Tibial artery (tissue), 4 donors: ENCODE measurements at regions not wholly inside any gene's neighbourhood (a gene's known extent, or its start where the extent isn't known, plus 50 kb on each side); places are given as distances from the start of the nearest gene placed in this dataset.
A peak's percentile ranks its signal among the peaks of the same experiment; 100 is the strongest.
"Not testable (repeated sequence)": the region's sequence is repeated elsewhere in the genome, so short reads cannot be mapped to it uniquely, and the experiment has no call there.

Experiments used
- DNase-seq, 2 donors: peaks; one replicate each; pipeline ENCODE4 v3.0.0-alpha.2; 2019
- H3K27ac ChIP-seq, 2 donors: fragments of 200-600 bp; sonication (generic) in 1 of 2; 1 replicate in 1 of 2; 2 replicates in 1 of 2; pipeline ENCODE4 v1.5.1; 2018 to 2019; ENCODE audit warnings: mild to moderate bottlenecking in 1 of 2
- H3K27me3 ChIP-seq, 2 donors: fragments of 200-600 bp; sonication (generic) in 1 of 2; one replicate each; pipeline versions ENCODE4 v1.5.1 to v1.6.0; 2016 to 2019
- H3K36me3 ChIP-seq, 3 donors: fragments of 200-600 bp; sonication (generic) in 2 of 3; one replicate each; pipeline ENCODE4 v1.5.1; 2016 to 2019; ENCODE audit warnings: mild to moderate bottlenecking in 2 of 3
- H3K4me1 ChIP-seq, 4 donors: fragments of 200-600 bp; sonication (generic) in 2 of 4; 1 replicate in 3 of 4; 2 replicates in 1 of 4; pipeline ENCODE4 v1.5.1; 2016 to 2019
- H3K4me3 ChIP-seq, 2 donors: fragments of 200-600 bp; sonication (generic) in 1 of 2; 1 replicate in 1 of 2; 2 replicates in 1 of 2; pipeline ENCODE4 v1.5.1; 2018 to 2019; ENCODE audit warnings: mild to moderate bottlenecking in 2 of 2
- H3K9me3 ChIP-seq, 3 donors: fragments of 200-600 bp; sonication (generic) in 1 of 3; one replicate each; pipeline ENCODE4 v1.5.1; 2016 to 2019
- intact Hi-C: fragments of 100-400 bp; cut with DNase I; formaldehyde crosslinking; loops from one replicate; pipeline ENCODE4 v1.15.0; 2023; ENCODE audit warnings: low total_unique reads
- TF ChIP-seq, protein P1 (sequence below), 2 experiments: fragments of 200-600 bp in 1 of 2; fragments of 450-650 bp in 1 of 2; IDR thresholded peaks; one replicate each; pipeline ENCODE4 v1.5.1; 2017 to 2019; ENCODE audit warnings: antibody characterized with exemption in 2 of 2, mild to moderate bottlenecking in 1 of 2, moderate library complexity in 1 of 2

DNA sequence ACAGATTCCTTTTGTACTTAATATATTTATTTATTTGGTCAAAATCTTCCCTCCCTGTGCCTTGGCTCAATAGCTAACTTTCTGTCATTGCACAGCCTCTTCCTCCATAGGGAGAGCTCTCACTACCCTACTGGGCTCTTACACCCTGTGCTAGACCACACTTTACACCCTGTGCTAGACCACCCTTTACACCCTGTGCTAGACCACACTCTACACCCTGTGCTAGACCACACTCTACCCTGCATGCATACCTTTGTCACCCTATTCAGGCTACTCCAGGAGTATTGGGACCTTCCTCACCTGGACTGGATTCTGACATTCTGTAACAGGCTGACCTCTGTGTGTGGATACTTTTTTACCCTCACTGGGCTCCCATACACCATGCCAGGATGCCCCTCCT is 298.5 kb upstream of the TPK1 start:
- no peak overlapping the region for H3K27ac ChIP-seq
- no peaks in the 10 kb centered on the region for H3K36me3 ChIP-seq
- intact Hi-C loops, result no loop called here
- no peaks in the 10 kb centered on the region for H3K9me3 ChIP-seq
- DNase-seq, result no peak
- no peaks in the 10 kb centered on the region for H3K27me3 ChIP-seq
- TF ChIP-seq, protein P1, sequence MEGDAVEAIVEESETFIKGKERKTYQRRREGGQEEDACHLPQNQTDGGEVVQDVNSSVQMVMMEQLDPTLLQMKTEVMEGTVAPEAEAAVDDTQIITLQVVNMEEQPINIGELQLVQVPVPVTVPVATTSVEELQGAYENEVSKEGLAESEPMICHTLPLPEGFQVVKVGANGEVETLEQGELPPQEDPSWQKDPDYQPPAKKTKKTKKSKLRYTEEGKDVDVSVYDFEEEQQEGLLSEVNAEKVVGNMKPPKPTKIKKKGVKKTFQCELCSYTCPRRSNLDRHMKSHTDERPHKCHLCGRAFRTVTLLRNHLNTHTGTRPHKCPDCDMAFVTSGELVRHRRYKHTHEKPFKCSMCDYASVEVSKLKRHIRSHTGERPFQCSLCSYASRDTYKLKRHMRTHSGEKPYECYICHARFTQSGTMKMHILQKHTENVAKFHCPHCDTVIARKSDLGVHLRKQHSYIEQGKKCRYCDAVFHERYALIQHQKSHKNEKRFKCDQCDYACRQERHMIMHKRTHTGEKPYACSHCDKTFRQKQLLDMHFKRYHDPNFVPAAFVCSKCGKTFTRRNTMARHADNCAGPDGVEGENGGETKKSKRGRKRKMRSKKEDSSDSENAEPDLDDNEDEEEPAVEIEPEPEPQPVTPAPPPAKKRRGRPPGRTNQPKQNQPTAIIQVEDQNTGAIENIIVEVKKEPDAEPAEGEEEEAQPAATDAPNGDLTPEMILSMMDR (IDR thresholded peaks at IDR 0.05), result no peak
- no peak overlapping the region for H3K4me3 ChIP-seq
- no peaks in the 10 kb centered on the region for H3K4me1 ChIP-seq

DNA sequence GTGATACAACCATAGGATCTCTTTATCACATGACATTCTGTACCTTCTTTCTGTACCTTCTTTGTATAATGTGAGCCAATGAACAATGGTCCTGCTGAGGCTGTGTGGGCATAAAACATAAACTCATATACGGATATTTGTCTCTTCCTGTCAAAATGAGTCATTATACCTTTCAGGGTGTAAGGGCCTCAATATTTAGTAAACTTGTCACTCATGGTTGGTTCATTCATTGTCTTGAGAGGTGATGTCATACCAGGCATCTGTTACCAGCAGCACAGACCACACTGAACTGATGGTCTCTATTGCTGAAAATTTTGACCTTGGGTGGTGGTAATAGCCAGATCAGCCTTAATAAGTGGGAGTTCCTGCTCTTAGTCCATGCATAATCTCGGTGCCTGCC is 287.6 kb upstream of the TPK1 start:
- TF ChIP-seq, protein P1 (IDR thresholded peaks at IDR 0.05), result no peak
- Histone ChIP-seq H3K9me3 (no peaks in the 10 kb centered on the region), H3K4me1 (no peaks in the 10 kb centered on the region), H3K27ac (no peak overlapping the region), H3K4me3 (no peak overlapping the region), H3K27me3 (no peaks in the 10 kb centered on the region), H3K36me3 (no peaks in the 10 kb centered on the region)
- no peak for DNase-seq
- intact Hi-C loops, result no loop called here

DNA sequence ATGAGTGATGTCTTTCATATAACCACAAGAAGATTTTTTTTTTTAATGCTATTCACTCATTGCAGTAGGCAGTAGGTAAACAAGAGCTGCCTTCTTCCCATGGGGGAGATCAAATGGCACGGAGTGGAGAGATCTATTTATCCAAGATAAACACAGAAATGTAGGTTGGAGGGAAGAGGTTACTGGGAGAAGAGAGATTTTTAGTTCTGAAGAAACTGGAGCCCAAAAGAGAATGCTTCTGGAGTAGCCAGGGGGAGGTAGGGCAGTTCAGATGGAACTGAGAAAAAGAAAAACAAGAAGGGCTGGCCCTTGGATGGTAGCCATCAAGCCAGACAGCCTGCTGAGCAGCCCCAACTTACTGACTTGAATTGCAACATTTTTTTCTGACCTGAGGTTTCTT is 270.1 kb upstream of the TPK1 start:
- peaks cover 0 to 3% (median 0%) of the 10 kb centered on the region in 4 donors for H3K4me1 ChIP-seq

DNA sequence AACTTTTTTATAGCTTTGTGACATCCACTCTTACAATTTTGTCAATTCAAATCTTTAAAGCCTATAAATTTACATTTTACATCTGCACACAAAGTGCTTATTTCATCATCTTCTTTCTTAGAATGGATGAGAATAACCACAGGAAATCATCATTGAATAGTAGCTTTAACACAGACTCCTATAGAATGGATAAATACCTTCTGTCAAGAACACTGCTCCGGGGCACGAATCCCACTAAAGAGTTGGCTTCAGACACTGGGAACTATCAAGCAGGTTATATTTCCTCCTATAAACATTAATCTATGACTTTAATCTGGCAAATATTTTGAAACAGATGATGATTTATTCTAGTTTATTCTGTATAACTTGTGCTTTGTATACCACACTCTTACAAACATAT is 269.7 kb upstream of the TPK1 start:
- Histone ChIP-seq H3K4me1 (peaks cover 0 to 3% (median 0%) of the 10 kb centered on the region in 4 donors), H3K27ac (no peak overlapping the region), H3K36me3 (no peaks in the 10 kb centered on the region), H3K9me3 (no peaks in the 10 kb centered on the region), H3K4me3 (no peak overlapping the region), H3K27me3 (no peaks in the 10 kb centered on the region)
- DNase-seq, result no peak
- TF ChIP-seq, protein P1 (IDR thresholded peaks at IDR 0.05), result no peak
- intact Hi-C loops, result no loop called here

More for the DNA sequence above, 270.1 kb upstream of the TPK1 start:
- no peaks in the 10 kb centered on the region for H3K9me3 ChIP-seq
- H3K27me3 ChIP-seq, result no peaks in the 10 kb centered on the region
- no peak overlapping the region for H3K27ac ChIP-seq
- no peak overlapping the region for H3K4me3 ChIP-seq
- intact Hi-C loops, result no loop called here
- TF ChIP-seq, protein P1 (IDR thresholded peaks at IDR 0.05), result no peak
- peak in 1 of 2 donors; percentile 26 for DNase-seq
- H3K36me3 ChIP-seq, result no peaks in the 10 kb centered on the region

DNA sequence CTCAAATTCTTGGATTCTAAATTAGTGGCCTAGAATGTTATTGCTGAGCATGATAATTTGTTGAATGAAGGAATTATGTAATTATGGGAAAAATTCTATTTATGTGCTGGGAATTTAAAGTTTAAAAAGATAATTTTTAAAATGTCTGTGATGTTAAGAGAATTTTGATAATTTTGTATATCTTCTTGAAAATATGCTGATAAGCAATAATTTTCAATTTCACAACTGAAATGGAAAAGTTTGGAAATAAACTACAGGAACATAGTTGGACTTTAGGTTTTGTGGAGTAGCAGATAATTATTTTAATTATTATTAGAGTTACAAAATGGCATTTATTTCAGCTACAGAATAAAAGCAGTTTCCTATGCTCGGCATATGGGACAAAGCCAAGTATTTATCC is 268.5 kb upstream of the TPK1 start:
- intact Hi-C loops, result no loop called here
- no peak for DNase-seq
- H3K4me1 ChIP-seq, result peaks cover 0 to 3% (median 0%) of the 10 kb centered on the region in 4 donors
- H3K27me3 ChIP-seq, result no peaks in the 10 kb centered on the region
- H3K27ac ChIP-seq, result no peak overlapping the region
- TF ChIP-seq, protein P1 (IDR thresholded peaks at IDR 0.05), result no peak
- H3K36me3 ChIP-seq, result no peaks in the 10 kb centered on the region
- no peak overlapping the region for H3K4me3 ChIP-seq
- no peaks in the 10 kb centered on the region for H3K9me3 ChIP-seq

DNA sequence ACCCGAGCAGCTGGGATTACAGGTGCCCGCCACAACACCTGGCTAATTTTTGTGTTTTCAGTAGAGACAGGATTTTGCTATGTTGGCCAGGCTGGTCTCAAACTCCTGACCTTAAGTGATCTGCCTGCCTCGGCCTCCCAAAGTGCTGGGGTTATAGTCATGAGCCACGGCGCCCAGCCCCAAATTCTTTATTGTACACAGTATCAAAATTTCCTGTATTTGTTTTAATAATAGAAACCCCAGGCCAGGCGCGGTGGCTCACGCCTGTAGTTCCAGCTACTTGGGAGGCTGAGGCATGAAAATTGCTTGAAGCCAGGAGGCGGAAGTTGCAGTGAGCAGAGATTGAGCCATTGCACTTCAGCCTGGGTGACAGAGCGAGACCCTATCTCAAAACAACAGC is 266.3 kb upstream of the TPK1 start:
- H3K36me3 ChIP-seq, intact Hi-C loops, H3K4me3 ChIP-seq, H3K27me3 ChIP-seq, H3K4me1 ChIP-seq, H3K27ac ChIP-seq, H3K9me3 ChIP-seq, DNase-seq: not testable (repeated sequence)
